A673 (cell line): ENCODE measurements at regions not wholly inside any gene's neighbourhood (a gene's known extent, or its start where the extent isn't known, plus 50 kb on each side); places are given as distances from the start of the nearest gene placed in this dataset.
"Not testable (repeated sequence)": the region's sequence is repeated elsewhere in the genome, so short reads cannot be mapped to it uniquely, and the experiment has no call there.

Source experiments
- BruUV-seq: library from RNA; stranded (reverse); fragments of 400-500 nt; replicated peaks from 2 replicates; lab custom pipeline; 2021; lab: Mats Ljungman, UMichigan
- CTCF ChIA-PET: fragments of 300-600 bp; sonication (Branson Sonifier 250); formaldehyde crosslinking; loops from one replicate; lab custom pipeline; 2022; ENCODE audit warnings: antibody characterized with exemption; lab: Charles Lee
- POLR2A ChIA-PET: fragments of 300-600 bp; sonication (Branson Sonifier 250); formaldehyde crosslinking; loops from one replicate; lab custom pipeline; 2022; ENCODE audit warnings: antibody characterized with exemption; ENCODE audit not compliant: low non-redundant PET; lab: Charles Lee
- DNase-seq: peaks from one replicate; pipeline ENCODE4 v3.0.0-alpha.2; 2015; ENCODE audit warnings: low spot score
- H3K27ac ChIP-seq: fragments of 200-600 bp; sonication (generic); 2 replicates; pipeline ENCODE4 v1.5.1; 2016; ENCODE audit warnings: mixed run types, low read depth, mild to moderate bottlenecking, mixed read lengths, antibody characterized with exemption, low read length; ENCODE audit not compliant: poor library complexity, severe bottlenecking
- H3K27me3 ChIP-seq: fragments of 200-600 bp; sonication (generic); replicated peaks from 2 replicates; pipeline ENCODE4 v1.6.1; 2017; ENCODE audit warnings: mixed run types, low read depth, mild to moderate bottlenecking, mixed read lengths, antibody characterized with exemption, low read length; ENCODE audit not compliant: insufficient read depth, poor library complexity
- H3K36me3 ChIP-seq: fragments of 200-600 bp; sonication (generic); 2 replicates; pipeline ENCODE4 v1.6.1; 2016; ENCODE audit warnings: mixed run types, mild to moderate bottlenecking, mixed read lengths, antibody characterized with exemption, low read length; ENCODE audit not compliant: insufficient read depth, poor library complexity, severe bottlenecking
- H3K4me1 ChIP-seq: fragments of 200-600 bp; sonication (generic); 2 replicates; pipeline ENCODE4 v1.6.1; 2017; ENCODE audit warnings: mixed run types, mild to moderate bottlenecking, mixed read lengths, antibody characterized with exemption, low read length; ENCODE audit not compliant: insufficient read depth, poor library complexity, severe bottlenecking
- H3K4me3 ChIP-seq: fragments of 200-600 bp; sonication (generic); 2 replicates; pipeline ENCODE4 v1.5.1; 2016; ENCODE audit warnings: low read depth, mixed run types, mild to moderate bottlenecking, mixed read lengths, low read length; ENCODE audit not compliant: poor library complexity, severe bottlenecking
- H3K9me3 ChIP-seq: fragments of 200-600 bp; sonication (generic); 2 replicates; pipeline ENCODE4 v1.6.1; 2016; ENCODE audit warnings: mixed run types, low read depth, mild to moderate bottlenecking, mixed read lengths, antibody characterized with exemption, low read length; ENCODE audit not compliant: poor library complexity, severe bottlenecking
- CTCF ChIP-seq: fragments of 300-800, 200-600 bp; sonication (generic); conservative IDR thresholded peaks from 2 replicates; pipeline ENCODE4 v1.5.1; 2017; ENCODE audit warnings: low read depth, mild to moderate bottlenecking, antibody characterized with exemption, low read length, moderate library complexity, mixed read lengths
- EZH2 ChIP-seq: fragments of 200-600 bp; sonication (generic); IDR thresholded peaks from 2 replicates; pipeline ENCODE4 v1.6.1; 2017; ENCODE audit warnings: borderline replicate concordance, low read depth, mild to moderate bottlenecking, mixed read lengths, antibody characterized with exemption, low read length; ENCODE audit not compliant: poor library complexity, severe bottlenecking
- intact Hi-C: fragments of 100-400 bp; cut with micrococcal nuclease; formaldehyde crosslinking; loops from one replicate; pipeline ENCODE4 v1.10.0; 2022; ENCODE audit not compliant: unreplicated experiment

DNA sequence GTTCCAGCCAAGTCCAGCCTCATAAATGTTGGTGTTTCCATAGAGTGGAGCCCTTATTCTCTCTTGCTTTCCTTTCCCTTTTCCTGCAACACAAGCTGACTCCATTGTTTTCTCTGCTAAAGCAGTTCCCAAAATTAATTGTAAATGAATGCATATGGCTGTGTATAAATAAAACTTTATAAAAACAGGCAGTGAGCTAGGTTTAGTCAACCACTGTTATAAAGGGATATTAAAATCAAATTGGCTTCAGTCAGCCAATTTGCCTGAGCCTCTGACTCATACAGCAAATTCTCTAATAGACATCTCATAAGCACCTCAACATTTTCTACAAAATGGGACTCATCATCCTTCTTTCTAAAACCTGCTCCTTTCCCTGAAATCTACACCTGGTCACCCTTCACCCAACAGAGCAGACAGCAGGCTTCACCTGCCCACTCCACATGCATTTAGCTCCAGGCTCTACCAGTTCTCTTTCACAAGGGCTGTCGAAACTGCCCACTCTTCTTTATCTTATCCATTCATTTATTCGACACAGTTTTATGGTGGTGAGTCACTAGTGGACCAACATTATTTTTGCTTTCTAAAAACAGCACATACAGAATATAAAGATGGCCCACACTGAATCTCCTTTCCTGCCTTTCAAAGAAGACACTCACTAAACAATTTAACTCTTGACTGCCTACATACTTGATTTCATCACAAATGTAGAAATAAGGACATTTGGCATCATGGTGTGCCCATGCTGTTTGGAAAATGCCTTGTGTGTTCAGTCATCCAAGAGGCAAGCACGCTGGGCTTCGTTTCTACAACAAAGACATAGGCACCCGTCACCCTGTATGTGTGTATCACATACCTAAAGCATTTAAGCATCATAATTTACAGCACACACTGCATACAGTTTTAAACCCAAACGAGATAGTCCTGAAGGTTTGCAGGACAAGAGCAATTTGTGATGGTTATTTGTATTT lies 74.6 kb upstream of the C7orf33 start:
- POLR2A ChIA-PET, result no interaction called here
- CTCF ChIA-PET, result no interaction called here

DNA sequence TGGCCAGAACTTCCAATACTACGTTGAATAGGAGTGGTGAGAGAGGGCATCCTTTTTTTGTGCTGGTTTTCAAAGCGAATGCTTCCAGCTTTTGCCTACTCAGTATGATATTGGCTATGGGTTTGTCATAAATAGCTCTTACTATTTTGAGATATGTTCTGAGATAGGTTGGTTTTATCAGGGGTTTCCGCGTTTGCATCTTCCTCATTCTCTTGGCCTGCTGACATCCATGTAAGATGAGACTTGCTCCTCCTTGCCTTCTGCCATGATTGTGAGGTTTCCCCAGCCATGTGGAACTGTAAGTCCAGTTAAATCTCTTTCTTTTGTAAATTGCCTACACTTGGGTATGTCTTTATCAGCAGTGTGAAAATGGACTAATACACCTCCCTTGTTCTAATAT lies 71.2 kb upstream of the C7orf33 start:
- DNase-seq, H3K27me3 ChIP-seq, H3K4me1 ChIP-seq, POLR2A ChIA-PET, H3K9me3 ChIP-seq, H3K27ac ChIP-seq, CTCF ChIA-PET, H3K36me3 ChIP-seq, H3K4me3 ChIP-seq, BruUV-seq: not testable (repeated sequence)
- intact Hi-C loops, result loop anchor here (2.0 kb wide), 1 partner anchor 19 kb away; no protein-coding TSS in a partner anchor

More for the DNA sequence above, 74.6 kb upstream of the C7orf33 start:
- Histone ChIP-seq H3K4me3 (no peak overlapping the region), H3K36me3 (no peaks in the 10 kb centered on the region), H3K27me3 (no peaks in the 10 kb centered on the region), H3K4me1 (no peaks in the 10 kb centered on the region), H3K27ac (no peak overlapping the region), H3K9me3 (no peaks in the 10 kb centered on the region)
- no peak for DNase-seq
- intact Hi-C loops, result no loop called here
- TF ChIP-seq EZH2, result no peak
- no peak for TF ChIP-seq CTCF
- no TSS peak for BruUV-seq

GRCh38 chr7:148521271-148521670 lies 69.3 kb upstream of the C7orf33 start:
- H3K27me3 ChIP-seq, result no peaks in the 10 kb centered on the region
- no peaks in the 10 kb centered on the region for H3K4me1 ChIP-seq
- TF ChIP-seq EZH2 (no peak), CTCF (no peak)
- DNase-seq, result no peak
- no peaks in the 10 kb centered on the region for H3K9me3 ChIP-seq
- H3K36me3 ChIP-seq, result no peaks in the 10 kb centered on the region
- ChIA-PET POLR2A (interaction anchor here (0.7 kb wide), 1 partner anchor 479 kb away, joined by 3 read pairs; no protein-coding TSS in a partner anchor), CTCF (no interaction called here)
- intact Hi-C loops, result loop anchor here (10.0 kb wide), 1 partner anchor 256 kb away; no protein-coding TSS in a partner anchor
- no peak overlapping the region for H3K4me3 ChIP-seq
- BruUV-seq, result no TSS peak
- H3K27ac ChIP-seq, result no peak overlapping the region
